CD14-positive monocyte (primary cell): ENCODE measurements at regions not wholly inside any gene's neighbourhood (a gene's known extent, or its start where the extent isn't known, plus 50 kb on each side); places are given as distances from the start of the nearest gene placed in this dataset.

Experiments used
- DNase-seq, 3 donors: peaks; one replicate each; pipeline ENCODE4 v3.0.0-alpha.2; 2011 to 2022
- H2AFZ ChIP-seq: 2 replicates; pipeline ENCODE4 v1.6.0; 2012; ENCODE audit warnings: mild to moderate bottlenecking, low read depth, low read length, inconsistent platforms; ENCODE audit not compliant: insufficient read depth, poor library complexity, severe bottlenecking
- H3K27ac ChIP-seq, 2 donors: 1 replicate in 1 of 2; 2 replicates in 1 of 2; pipeline ENCODE4 v1.5.1; 2012 to 2013; ENCODE audit warnings: low read length in 2 of 2, control low read depth in 1 of 2, inconsistent platforms in 1 of 2, low read depth in 1 of 2, mild to moderate bottlenecking in 1 of 2
- H3K27me3 ChIP-seq, 2 donors: one replicate each; pipeline versions ENCODE4 v1.6.0 to v1.6.1; 2011 to 2013; ENCODE audit warnings: low read length in 2 of 2; ENCODE audit not compliant: control insufficient read depth in 2 of 2, insufficient read depth in 2 of 2
- H3K36me3 ChIP-seq, 2 donors: replicated peaks in 1 of 2; 1 replicate in 1 of 2; 2 replicates in 1 of 2; pipeline versions ENCODE4 v1.5.1 to v1.6.1; 2012 to 2013; ENCODE audit warnings: low read length in 2 of 2, control low read depth in 1 of 2, inconsistent platforms in 1 of 2, mild to moderate bottlenecking in 1 of 2; ENCODE audit not compliant: insufficient read depth in 2 of 2, control insufficient read depth in 1 of 2
- H3K4me1 ChIP-seq, 2 donors: 1 replicate in 1 of 2; 2 replicates in 1 of 2; pipeline versions ENCODE4 v1.5.1 to v1.6.1; 2012 to 2013; ENCODE audit warnings: low read length in 2 of 2, control low read depth in 1 of 2, inconsistent platforms in 1 of 2, mild to moderate bottlenecking in 1 of 2, moderate library complexity in 1 of 2; ENCODE audit not compliant: insufficient read depth in 2 of 2, control insufficient read depth in 1 of 2
- H3K4me2 ChIP-seq: replicated peaks from 2 replicates; pipeline ENCODE3; 2012; ENCODE audit warnings: low read length, moderate library complexity, mild to moderate bottlenecking; ENCODE audit not compliant: poor library complexity, severe bottlenecking; ENCODE audit errors: extremely low read depth
- H3K4me3 ChIP-seq, 3 experiments: fragments of 200-600 bp in 1 of 3; sonication (generic) in 1 of 3; replicated peaks in 1 of 3; 1 replicate in 2 of 3; 2 replicates in 1 of 3; pipeline ENCODE4 v1.5.1; 2011 to 2013; ENCODE audit warnings: low read length in 3 of 3, mild to moderate bottlenecking in 3 of 3, control low read depth in 2 of 3, low read depth in 2 of 3, inconsistent platforms in 1 of 3, moderate library complexity in 1 of 3
- H3K79me2 ChIP-seq: 2 replicates; pipeline ENCODE4 v1.6.0; 2012; ENCODE audit warnings: mild to moderate bottlenecking, control low read depth, inconsistent platforms, low read length, moderate library complexity; ENCODE audit not compliant: insufficient read depth
- H3K9ac ChIP-seq: 2 replicates; pipeline ENCODE4 v1.6.0; 2017; ENCODE audit warnings: low read length, mild to moderate bottlenecking; ENCODE audit not compliant: insufficient read depth, poor library complexity, severe bottlenecking
- H3K9me3 ChIP-seq, 2 donors: replicated peaks in 1 of 2; 1 replicate in 1 of 2; 2 replicates in 1 of 2; pipeline versions ENCODE4 v1.5.1 to v1.6.1; 2012 to 2013; ENCODE audit warnings: low read length in 2 of 2, control low read depth in 1 of 2; ENCODE audit not compliant: control insufficient read depth in 1 of 2, insufficient read depth in 1 of 2
- H4K20me1 ChIP-seq: 2 replicates; pipeline ENCODE4 v1.6.0; 2012; ENCODE audit warnings: mild to moderate bottlenecking, low read length, control low read depth, moderate library complexity; ENCODE audit not compliant: insufficient read depth
- H3K27ac Mint-ChIP-seq, 7 donors: one replicate each; pipeline ENCODE4 v1.8.0; 2020; ENCODE audit warnings: mild to moderate bottlenecking in 7 of 7, mixed read lengths in 7 of 7, moderate library complexity in 6 of 7, inconsistent platforms in 2 of 7
- H3K27me3 Mint-ChIP-seq, 3 donors: one replicate each; pipeline ENCODE4 v1.8.0; 2021 to 2022; ENCODE audit warnings: low read depth in 3 of 3, mild to moderate bottlenecking in 3 of 3, mixed read lengths in 3 of 3, moderate library complexity in 3 of 3, inconsistent platforms in 1 of 3
- H3K36me3 Mint-ChIP-seq, 2 donors: one replicate each; pipeline ENCODE4 v1.8.0; 2020; ENCODE audit warnings: mixed read lengths in 2 of 2, inconsistent platforms in 1 of 2, mild to moderate bottlenecking in 1 of 2
- H3K4me1 Mint-ChIP-seq: one replicate; pipeline ENCODE4 v1.8.0; 2020; ENCODE audit warnings: mild to moderate bottlenecking, mixed read lengths
- H3K4me3 Mint-ChIP-seq, 2 donors: one replicate each; pipeline ENCODE4 v1.8.0; 2020; ENCODE audit warnings: mild to moderate bottlenecking in 2 of 2, mixed read lengths in 2 of 2, moderate library complexity in 1 of 2
- H3K9me3 Mint-ChIP-seq, 7 donors: one replicate each; pipeline ENCODE4 v1.8.0; 2020 to 2022; ENCODE audit warnings: mixed read lengths in 7 of 7, mild to moderate bottlenecking in 6 of 7, moderate library complexity in 6 of 7, inconsistent platforms in 2 of 7
- WGBS: methylation state at CpG from one replicate; pipeline ENCODE4 v1.1.5; 2013; ENCODE audit warnings: missing lambda C conversion rate; ENCODE audit not compliant: insufficient coverage; 5-methylcytosine and 5-hydroxymethylcytosine counted together
- intact Hi-C, 2 donors: fragments of 100-400 bp; cut with micrococcal nuclease; formaldehyde crosslinking; loops; one replicate each; pipeline versions ENCODE4 v1.15.0 to v1.15.1; 2023
- TF ChIP-seq, protein P1 (sequence below): fragments of 200-600 bp; IDR thresholded peaks from one replicate; pipeline ENCODE4 v1.8.0; 2022; ENCODE audit warnings: antibody characterized with exemption, mild to moderate bottlenecking

DNA sequence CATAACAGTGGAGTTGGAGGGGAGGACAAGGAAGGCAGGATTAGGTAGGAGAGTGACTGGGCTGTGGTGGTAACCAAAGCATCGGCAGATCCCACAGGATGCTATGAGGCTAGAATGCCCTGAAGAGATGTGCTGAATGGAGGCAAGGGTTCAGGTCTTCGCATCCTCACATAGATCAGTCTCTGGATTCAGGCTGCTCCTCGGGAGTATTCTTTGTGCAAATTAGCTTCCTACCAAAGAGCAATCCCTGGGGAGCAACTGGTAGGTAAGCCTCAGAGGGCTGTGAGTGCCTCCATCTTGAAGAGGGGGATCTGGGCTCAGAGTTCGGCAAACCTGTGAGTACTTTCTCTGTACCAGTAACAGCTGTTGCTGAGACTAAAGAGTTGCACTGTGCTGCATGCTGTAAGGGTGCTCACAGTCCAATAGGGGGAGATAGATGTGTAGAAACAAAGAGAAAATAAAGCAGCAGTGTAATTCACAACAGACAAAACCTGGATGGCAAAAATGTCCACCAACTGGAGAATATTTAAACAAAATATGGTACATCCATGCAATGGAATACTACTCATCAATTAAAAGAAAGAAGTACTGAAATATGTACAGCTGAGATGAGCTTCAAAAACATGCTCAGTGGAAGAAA is 322.4 kb upstream of the DEPDC1 start:
- WGBS = 78% methylated on average over 4 of the region's 4 CpGs
- TF ChIP-seq, protein P1, sequence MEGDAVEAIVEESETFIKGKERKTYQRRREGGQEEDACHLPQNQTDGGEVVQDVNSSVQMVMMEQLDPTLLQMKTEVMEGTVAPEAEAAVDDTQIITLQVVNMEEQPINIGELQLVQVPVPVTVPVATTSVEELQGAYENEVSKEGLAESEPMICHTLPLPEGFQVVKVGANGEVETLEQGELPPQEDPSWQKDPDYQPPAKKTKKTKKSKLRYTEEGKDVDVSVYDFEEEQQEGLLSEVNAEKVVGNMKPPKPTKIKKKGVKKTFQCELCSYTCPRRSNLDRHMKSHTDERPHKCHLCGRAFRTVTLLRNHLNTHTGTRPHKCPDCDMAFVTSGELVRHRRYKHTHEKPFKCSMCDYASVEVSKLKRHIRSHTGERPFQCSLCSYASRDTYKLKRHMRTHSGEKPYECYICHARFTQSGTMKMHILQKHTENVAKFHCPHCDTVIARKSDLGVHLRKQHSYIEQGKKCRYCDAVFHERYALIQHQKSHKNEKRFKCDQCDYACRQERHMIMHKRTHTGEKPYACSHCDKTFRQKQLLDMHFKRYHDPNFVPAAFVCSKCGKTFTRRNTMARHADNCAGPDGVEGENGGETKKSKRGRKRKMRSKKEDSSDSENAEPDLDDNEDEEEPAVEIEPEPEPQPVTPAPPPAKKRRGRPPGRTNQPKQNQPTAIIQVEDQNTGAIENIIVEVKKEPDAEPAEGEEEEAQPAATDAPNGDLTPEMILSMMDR = no peak
- intact Hi-C loops = no loop called here

DNA sequence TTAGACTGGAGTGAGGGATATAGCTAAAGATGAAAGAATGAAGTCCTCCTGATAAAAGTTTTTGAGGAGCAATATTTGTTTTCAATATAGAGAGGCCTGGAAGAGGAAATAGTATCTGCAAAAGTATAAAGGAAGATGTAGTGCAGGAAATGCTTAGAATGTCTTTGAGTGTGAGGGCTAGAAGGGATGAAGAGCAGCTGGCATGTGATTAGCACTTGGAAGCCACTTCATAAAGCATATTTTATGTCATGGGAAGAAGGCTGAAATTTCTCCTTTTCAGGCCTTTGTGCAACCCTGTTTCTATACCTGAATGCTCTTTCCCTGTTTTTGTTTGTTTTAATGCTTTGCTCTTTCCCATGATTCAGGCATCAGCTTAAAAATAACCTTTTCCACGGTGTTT is 323.3 kb upstream of the DEPDC1 start:
- no peak overlapping the region for H3K9ac ChIP-seq
- TF ChIP-seq, protein P1 = no peak
- intact Hi-C loops = no loop called here

More for the DNA sequence above, 322.4 kb upstream of the DEPDC1 start:
- Histone ChIP-seq H3K9ac (no peak overlapping the region), H3K27ac (no peak overlapping the region), H3K36me3 (no peaks in the 10 kb centered on the region), H3K27me3 (no peaks in the 10 kb centered on the region), H2AFZ (no peak overlapping the region), H3K4me1 (no peaks in the 10 kb centered on the region), H3K4me2 (no peak overlapping the region), H3K9me3 (peaks cover 0 to 6% of the 10 kb centered on the region in 2 donors), H3K4me3 (no peak overlapping the region), H4K20me1 (no peaks in the 10 kb centered on the region), H3K79me2 (no peaks in the 10 kb centered on the region)
- H3K9me3 Mint-ChIP-seq = peaks cover 0 to 14% (median 5%) of the 10 kb centered on the region in 7 donors
- peaks cover 0 to 5% (median 0%) of the 10 kb centered on the region in 3 donors for H3K27me3 Mint-ChIP-seq
- DNase-seq = no peak
- H3K4me1 Mint-ChIP-seq = no peaks in the 10 kb centered on the region
- no peak overlapping the region for H3K4me3 Mint-ChIP-seq
- no peak overlapping the region for H3K27ac Mint-ChIP-seq
- no peaks in the 10 kb centered on the region for H3K36me3 Mint-ChIP-seq

More for the DNA sequence above, 323.3 kb upstream of the DEPDC1 start:
- no peaks in the 10 kb centered on the region for H4K20me1 ChIP-seq
- H3K36me3 Mint-ChIP-seq = no peaks in the 10 kb centered on the region
- no peaks in the 10 kb centered on the region for H3K27me3 ChIP-seq
- DNase-seq = no peak
- H3K4me3 ChIP-seq = no peak overlapping the region
- no peak overlapping the region for H3K27ac ChIP-seq
- no peaks in the 10 kb centered on the region for H3K4me1 ChIP-seq
- H3K4me3 Mint-ChIP-seq = no peak overlapping the region
- H3K9me3 ChIP-seq = peaks cover 0 to 6% of the 10 kb centered on the region in 2 donors
- no peaks in the 10 kb centered on the region for H3K79me2 ChIP-seq
- H3K27me3 Mint-ChIP-seq = peaks cover 0 to 3% (median 0%) of the 10 kb centered on the region in 3 donors
- no peaks in the 10 kb centered on the region for H3K36me3 ChIP-seq
- H3K9me3 Mint-ChIP-seq = peaks cover 0 to 16% (median 6%) of the 10 kb centered on the region in 7 donors
- H2AFZ ChIP-seq = no peak overlapping the region
- 73% methylated on average over 1 of the region's 1 CpG for WGBS
- H3K27ac Mint-ChIP-seq = no peak overlapping the region
- no peak overlapping the region for H3K4me2 ChIP-seq
- no peaks in the 10 kb centered on the region for H3K4me1 Mint-ChIP-seq
